ENCODE measurements at regions not wholly inside any gene's neighbourhood (a gene's known extent, or its start where the extent isn't known, plus 50 kb on each side); places are given as distances from the start of the nearest gene placed in this dataset.

GRCh38 chr3:72178463-72179106, 393.6 kb upstream of the PROK2 start:
- H3K27me3 ChIP-seq: no peaks in the 10 kb centered on the region
- peaks cover 0 to 14% of the 10 kb centered on the region in 2 donors for H3K4me1 ChIP-seq
- TF ChIP-seq CTCF (IDR thresholded peaks at IDR 0.05): no peak
- H3K9me3 ChIP-seq: no peaks in the 10 kb centered on the region
- no peak overlapping the region for H3K4me3 ChIP-seq
- no peak overlapping the region for H3K27ac ChIP-seq
- no peaks in the 10 kb centered on the region for H3K36me3 ChIP-seq
- no peak for DNase-seq (ENCODE audit: low spot score)

- no peak for TF ChIP-seq CTCF (IDR thresholded peaks at IDR 0.05)
- H3K36me3 ChIP-seq: no peaks in the 10 kb centered on the region
- H3K27me3 ChIP-seq: no peaks in the 10 kb centered on the region
- H3K9me3 ChIP-seq: no peaks in the 10 kb centered on the region
- no peak overlapping the region for H3K27ac ChIP-seq
- H3K4me3 ChIP-seq: peak overlapping the region in 1 of 2 donors; percentile 13
- peaks cover 0 to 22% of the 10 kb centered on the region in 2 donors for H3K4me1 ChIP-seq
- DNase-seq (ENCODE audit: low spot score): no peak
Observed at GRCh38 chr3:72177075-72178050, 392.4 kb upstream of the PROK2 start.

- Histone ChIP-seq H3K36me3 (no peaks in the 10 kb centered on the region), H3K4me3 (no peak overlapping the region), H3K4me1 (peaks cover 0 to 28% of the 10 kb centered on the region in 2 donors), H3K27ac (no peak overlapping the region), H3K27me3 (no peaks in the 10 kb centered on the region), H3K9me3 (no peaks in the 10 kb centered on the region)
- TF ChIP-seq CTCF (IDR thresholded peaks at IDR 0.05): no peak
- DNase-seq (ENCODE audit: low spot score): no peak
Observed at GRCh38 chr3:72176537-72177041, 391.6 kb upstream of the PROK2 start.

- no peak for DNase-seq (ENCODE audit: low spot score)
- Histone ChIP-seq H3K27me3 (no peaks in the 10 kb centered on the region), H3K4me3 (no peak overlapping the region), H3K4me1 (peaks cover 0 to 32% of the 10 kb centered on the region in 2 donors), H3K36me3 (no peaks in the 10 kb centered on the region), H3K27ac (no peak overlapping the region), H3K9me3 (no peaks in the 10 kb centered on the region)
- TF ChIP-seq CTCF (IDR thresholded peaks at IDR 0.05): no peak
Observed at GRCh38 chr3:72175296-72175858, 390.4 kb upstream of the PROK2 start.

GRCh38 chr3:72174890-72175289, 389.9 kb upstream of the PROK2 start:
- H3K27me3 ChIP-seq: no peaks in the 10 kb centered on the region
- no peak overlapping the region for H3K27ac ChIP-seq
- H3K9me3 ChIP-seq: no peaks in the 10 kb centered on the region
- no peak for TF ChIP-seq CTCF (IDR thresholded peaks at IDR 0.05)
- peaks cover 0 to 32% of the 10 kb centered on the region in 2 donors for H3K4me1 ChIP-seq
- H3K4me3 ChIP-seq: no peak overlapping the region
- DNase-seq (ENCODE audit: low spot score): no peak
- H3K36me3 ChIP-seq: no peaks in the 10 kb centered on the region

All from right atrium auricular region (tissue), 2 donors.